Skeletal muscle cell (primary cell): ENCODE measurements at regions not wholly inside any gene's neighbourhood (a gene's known extent, or its start where the extent isn't known, plus 50 kb on each side); places are given as distances from the start of the nearest gene placed in this dataset.

Source experiments
- DNase-seq: peaks from one replicate; pipeline ENCODE4 v3.0.0-alpha.2; 2010; ENCODE audit warnings: low read depth
- H3K4me3 ChIP-seq: 2 replicates; pipeline ENCODE4 v1.5.1; 2011; ENCODE audit warnings: low read depth, mild to moderate bottlenecking, control low read depth, low read length, moderate library complexity

GRCh38 chr18:24987303-24988252 is 364.4 kb downstream of the ZNF521 start:
- peak overlapping the region; percentile 25 for H3K4me3 ChIP-seq
- DNase-seq = peak; percentile 60

GRCh38 chr18:24988253-24988840 is 363.6 kb downstream of the ZNF521 start:
- H3K4me3 ChIP-seq = no peak overlapping the region
- DNase-seq = no peak

GRCh38 chr18:24989760-24990593 is 362.0 kb downstream of the ZNF521 start:
- no peak for DNase-seq
- no peak overlapping the region for H3K4me3 ChIP-seq

DNA sequence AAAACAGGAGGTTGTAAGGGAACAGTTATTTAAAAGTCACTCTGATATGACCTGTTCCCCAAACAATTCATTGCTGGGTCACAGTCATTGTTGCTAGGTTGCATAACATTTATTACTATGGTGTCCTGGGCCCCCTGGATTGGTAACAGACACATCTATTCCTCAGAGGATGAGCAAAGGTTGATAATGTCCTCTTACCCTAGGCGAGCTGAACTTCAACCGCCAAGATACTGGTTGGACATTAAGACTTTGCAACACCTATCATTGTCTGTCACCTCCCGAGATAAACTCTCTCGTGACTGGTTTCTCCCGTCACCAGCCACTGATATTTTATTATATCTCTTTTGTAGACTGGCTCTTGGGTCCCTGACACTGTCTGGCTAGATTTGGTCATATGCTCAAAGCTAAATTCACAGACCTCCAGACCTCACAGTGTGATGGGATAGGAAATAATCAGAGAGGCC is 361.3 kb downstream of the ZNF521 start:
- H3K4me3 ChIP-seq = no peak overlapping the region
- DNase-seq = no peak

DNA sequence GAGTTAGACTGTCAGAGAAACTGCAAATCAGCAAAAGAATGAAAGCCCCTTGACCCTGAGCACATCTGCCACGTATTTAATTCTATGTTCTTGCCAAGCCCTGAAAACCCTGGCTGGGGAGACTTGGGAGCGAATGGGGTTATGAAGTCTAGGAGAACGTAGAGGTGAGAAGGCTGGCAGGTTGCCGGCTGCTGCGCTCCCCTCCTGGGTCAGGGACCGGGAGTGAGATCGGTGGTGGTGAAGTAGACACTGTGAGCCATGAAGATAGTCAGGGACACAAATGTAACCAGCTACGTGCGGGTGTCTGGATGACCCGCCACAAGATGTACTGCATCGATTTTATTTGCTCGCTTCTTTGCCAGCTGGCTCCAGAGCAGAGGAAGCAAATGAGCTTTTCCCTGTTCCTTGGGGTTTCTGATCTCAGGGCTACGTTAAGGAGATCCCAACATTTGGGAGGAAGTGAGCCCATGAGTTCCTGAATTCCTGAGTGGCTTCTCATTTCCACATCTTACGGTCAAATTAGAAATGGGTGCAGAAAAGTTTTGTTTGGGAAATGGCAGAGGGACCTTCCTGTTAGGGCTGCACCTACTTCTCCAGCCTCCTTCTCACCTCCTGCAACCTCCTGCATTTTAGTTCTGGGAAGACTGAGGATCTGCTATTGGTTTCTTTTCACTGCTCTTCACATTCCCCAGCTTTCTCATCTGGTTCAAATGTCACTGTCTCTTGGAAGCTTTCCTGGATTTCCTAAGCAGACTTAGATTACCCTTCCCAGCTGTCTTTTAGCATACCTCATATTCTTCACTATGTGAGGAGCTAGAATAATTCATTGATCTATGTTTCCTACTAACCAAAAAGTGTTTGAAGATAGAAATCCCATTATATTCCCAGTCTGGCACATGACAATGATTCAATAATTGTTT is 360.6 kb downstream of the ZNF521 start:
- H3K4me3 ChIP-seq = no peak overlapping the region
- DNase-seq = no peak

DNA sequence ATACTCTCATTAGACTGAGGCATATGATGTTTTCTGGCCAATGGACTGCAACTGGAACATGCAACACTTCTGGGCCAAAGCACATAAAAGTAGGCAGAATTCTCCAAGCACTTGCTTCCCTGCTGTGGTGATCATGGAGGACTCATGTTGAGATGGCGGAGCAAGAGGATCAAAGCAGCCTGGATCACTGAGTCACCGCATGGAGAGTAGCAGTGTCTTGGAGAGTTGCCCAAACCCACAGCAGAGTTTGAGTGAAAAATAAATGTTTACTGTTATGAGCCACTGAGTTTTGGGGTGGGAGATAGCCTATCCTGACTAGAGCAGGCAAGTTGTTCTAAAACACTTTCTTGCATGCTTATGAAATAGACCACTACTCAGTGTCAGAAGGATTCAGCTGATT is 359.5 kb downstream of the ZNF521 start:
- H3K4me3 ChIP-seq = no peak overlapping the region
- DNase-seq = no peak

GRCh38 chr18:24993628-24994027 is 358.3 kb downstream of the ZNF521 start:
- H3K4me3 ChIP-seq = no peak overlapping the region
- no peak for DNase-seq

DNA sequence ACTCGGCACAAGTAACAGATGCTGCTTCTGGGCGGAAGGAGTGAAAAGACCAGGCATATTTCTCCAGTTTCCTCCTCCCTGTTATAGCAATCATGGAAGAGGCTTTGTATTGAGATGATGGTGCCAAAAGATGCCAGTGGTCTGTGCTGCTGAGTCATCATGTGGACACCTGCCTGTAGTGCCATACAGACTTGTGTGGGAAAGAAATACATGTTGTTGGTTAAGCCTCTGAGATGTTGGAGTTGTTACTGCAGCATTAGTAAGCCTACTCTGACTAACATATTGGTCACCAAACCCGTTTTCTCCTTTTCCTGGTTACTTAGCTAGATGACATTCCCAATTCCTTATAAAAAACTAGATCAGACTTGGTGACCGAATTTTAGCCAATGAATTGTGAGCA is 356.9 kb downstream of the ZNF521 start:
- H3K4me3 ChIP-seq = no peak overlapping the region
- DNase-seq = no peak

DNA sequence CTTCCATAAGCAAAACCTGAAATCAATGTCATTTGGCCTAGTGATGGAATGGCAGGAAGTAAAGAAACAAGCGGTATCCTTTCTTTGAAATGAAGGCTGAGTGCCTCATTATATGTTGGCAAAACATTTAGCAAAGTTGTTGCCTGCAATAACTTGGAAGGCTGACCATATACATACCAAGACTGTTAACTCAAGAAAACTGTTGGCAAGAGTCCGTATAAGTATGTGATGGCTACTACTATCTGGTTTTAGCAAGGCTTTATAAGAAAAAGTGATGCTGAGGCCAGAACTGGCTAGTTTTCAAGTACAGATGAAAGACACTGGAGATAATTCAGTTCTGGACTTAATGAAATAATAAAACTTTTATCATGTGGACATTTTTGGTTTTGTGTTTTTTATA is 356.2 kb downstream of the ZNF521 start:
- no peak for DNase-seq
- no peak overlapping the region for H3K4me3 ChIP-seq

GRCh38 chr18:24999650-25000267 is 352.2 kb downstream of the ZNF521 start:
- no peak for DNase-seq
- no peak overlapping the region for H3K4me3 ChIP-seq

- no peak overlapping the region for H3K4me3 ChIP-seq
- DNase-seq = no peak
Measured at GRCh38 chr18:25001803-25002202, 350.2 kb downstream of the ZNF521 start.

GRCh38 chr18:25005541-25006403 is 346.2 kb downstream of the ZNF521 start:
- no peak overlapping the region for H3K4me3 ChIP-seq
- DNase-seq = peak; percentile 32

DNA sequence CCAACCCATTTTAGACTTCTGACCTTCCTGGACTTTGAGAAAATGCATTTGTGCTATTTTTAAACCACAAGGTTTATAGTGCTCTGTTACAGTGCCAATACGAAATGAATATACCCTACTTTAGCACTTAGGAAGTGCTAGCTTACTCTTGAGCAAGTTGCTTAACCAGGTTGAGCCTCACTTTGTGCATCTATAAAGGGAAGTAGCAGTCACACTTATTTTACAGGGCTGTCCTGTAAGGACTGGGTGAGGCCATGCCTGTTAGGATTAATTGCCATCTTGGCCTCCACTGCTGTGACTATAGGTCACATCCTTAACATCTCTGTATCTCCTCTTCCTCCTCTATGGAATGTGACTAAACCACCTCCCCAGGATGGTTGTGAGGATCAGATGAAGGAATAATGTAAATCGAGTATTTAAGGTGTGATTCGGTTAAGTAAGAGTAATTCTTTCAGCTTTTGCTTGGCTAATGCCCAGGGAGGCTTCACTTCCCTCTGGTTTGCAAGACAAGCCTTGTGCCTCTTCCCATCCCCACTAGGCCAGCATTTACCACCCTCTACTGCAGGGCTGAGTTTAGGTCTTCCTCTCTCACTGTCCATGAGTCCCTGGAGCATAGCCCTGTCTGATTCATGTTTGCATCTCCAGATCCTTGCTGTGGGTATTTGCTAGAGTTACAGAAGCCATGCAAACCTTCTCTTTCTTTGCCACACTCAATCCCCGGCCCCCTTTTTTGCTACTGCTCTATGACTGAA is 341.2 kb downstream of the ZNF521 start:
- H3K4me3 ChIP-seq = no peak overlapping the region
- DNase-seq = no peak
